A673 (cell line): ENCODE measurements at regions not wholly inside any gene's neighbourhood (a gene's known extent, or its start where the extent isn't known, plus 50 kb on each side); places are given as distances from the start of the nearest gene placed in this dataset.
"Not testable (repeated sequence)": the region's sequence is repeated elsewhere in the genome, so short reads cannot be mapped to it uniquely, and the experiment has no call there.

Source experiments
- BruUV-seq: library from RNA; stranded (reverse); fragments of 400-500 nt; replicated peaks from 2 replicates; lab custom pipeline; 2021; lab: Mats Ljungman, UMichigan
- CTCF ChIA-PET: fragments of 300-600 bp; sonication (Branson Sonifier 250); formaldehyde crosslinking; loops from one replicate; lab custom pipeline; 2022; ENCODE audit warnings: antibody characterized with exemption; lab: Charles Lee
- POLR2A ChIA-PET: fragments of 300-600 bp; sonication (Branson Sonifier 250); formaldehyde crosslinking; loops from one replicate; lab custom pipeline; 2022; ENCODE audit warnings: antibody characterized with exemption; ENCODE audit not compliant: low non-redundant PET; lab: Charles Lee
- DNase-seq: peaks from one replicate; pipeline ENCODE4 v3.0.0-alpha.2; 2015; ENCODE audit warnings: low spot score
- H3K27ac ChIP-seq: fragments of 200-600 bp; sonication (generic); 2 replicates; pipeline ENCODE4 v1.5.1; 2016; ENCODE audit warnings: mixed run types, low read depth, mild to moderate bottlenecking, mixed read lengths, antibody characterized with exemption, low read length; ENCODE audit not compliant: poor library complexity, severe bottlenecking
- H3K27me3 ChIP-seq: fragments of 200-600 bp; sonication (generic); replicated peaks from 2 replicates; pipeline ENCODE4 v1.6.1; 2017; ENCODE audit warnings: mixed run types, low read depth, mild to moderate bottlenecking, mixed read lengths, antibody characterized with exemption, low read length; ENCODE audit not compliant: insufficient read depth, poor library complexity
- H3K36me3 ChIP-seq: fragments of 200-600 bp; sonication (generic); 2 replicates; pipeline ENCODE4 v1.6.1; 2016; ENCODE audit warnings: mixed run types, mild to moderate bottlenecking, mixed read lengths, antibody characterized with exemption, low read length; ENCODE audit not compliant: insufficient read depth, poor library complexity, severe bottlenecking
- H3K4me1 ChIP-seq: fragments of 200-600 bp; sonication (generic); 2 replicates; pipeline ENCODE4 v1.6.1; 2017; ENCODE audit warnings: mixed run types, mild to moderate bottlenecking, mixed read lengths, antibody characterized with exemption, low read length; ENCODE audit not compliant: insufficient read depth, poor library complexity, severe bottlenecking
- H3K4me3 ChIP-seq: fragments of 200-600 bp; sonication (generic); 2 replicates; pipeline ENCODE4 v1.5.1; 2016; ENCODE audit warnings: low read depth, mixed run types, mild to moderate bottlenecking, mixed read lengths, low read length; ENCODE audit not compliant: poor library complexity, severe bottlenecking
- H3K9me3 ChIP-seq: fragments of 200-600 bp; sonication (generic); 2 replicates; pipeline ENCODE4 v1.6.1; 2016; ENCODE audit warnings: mixed run types, low read depth, mild to moderate bottlenecking, mixed read lengths, antibody characterized with exemption, low read length; ENCODE audit not compliant: poor library complexity, severe bottlenecking
- CTCF ChIP-seq: fragments of 300-800, 200-600 bp; sonication (generic); conservative IDR thresholded peaks from 2 replicates; pipeline ENCODE4 v1.5.1; 2017; ENCODE audit warnings: low read depth, mild to moderate bottlenecking, antibody characterized with exemption, low read length, moderate library complexity, mixed read lengths
- EZH2 ChIP-seq: fragments of 200-600 bp; sonication (generic); IDR thresholded peaks from 2 replicates; pipeline ENCODE4 v1.6.1; 2017; ENCODE audit warnings: borderline replicate concordance, low read depth, mild to moderate bottlenecking, mixed read lengths, antibody characterized with exemption, low read length; ENCODE audit not compliant: poor library complexity, severe bottlenecking
- intact Hi-C: fragments of 100-400 bp; cut with micrococcal nuclease; formaldehyde crosslinking; loops from one replicate; pipeline ENCODE4 v1.10.0; 2022; ENCODE audit not compliant: unreplicated experiment

GRCh38 chr5:108560166-108560565 is 178.3 kb upstream of the FBXL17 start:
- no peaks in the 10 kb centered on the region for H3K36me3 ChIP-seq
- no peak overlapping the region for H3K4me3 ChIP-seq
- H3K4me1 ChIP-seq: no peaks in the 10 kb centered on the region
- no peaks in the 10 kb centered on the region for H3K9me3 ChIP-seq
- ChIA-PET POLR2A (no interaction called here), CTCF (no interaction called here)
- TF ChIP-seq EZH2: no peak
- TF ChIP-seq CTCF: no peak
- intact Hi-C loops: no loop called here
- no peak overlapping the region for H3K27ac ChIP-seq
- H3K27me3 ChIP-seq: no peaks in the 10 kb centered on the region
- BruUV-seq: no TSS peak
- no peak for DNase-seq

GRCh38 chr5:108558840-108559239 is 176.9 kb upstream of the FBXL17 start:
- BruUV-seq, intact Hi-C loops, H3K4me3 ChIP-seq: not testable (repeated sequence)

DNA sequence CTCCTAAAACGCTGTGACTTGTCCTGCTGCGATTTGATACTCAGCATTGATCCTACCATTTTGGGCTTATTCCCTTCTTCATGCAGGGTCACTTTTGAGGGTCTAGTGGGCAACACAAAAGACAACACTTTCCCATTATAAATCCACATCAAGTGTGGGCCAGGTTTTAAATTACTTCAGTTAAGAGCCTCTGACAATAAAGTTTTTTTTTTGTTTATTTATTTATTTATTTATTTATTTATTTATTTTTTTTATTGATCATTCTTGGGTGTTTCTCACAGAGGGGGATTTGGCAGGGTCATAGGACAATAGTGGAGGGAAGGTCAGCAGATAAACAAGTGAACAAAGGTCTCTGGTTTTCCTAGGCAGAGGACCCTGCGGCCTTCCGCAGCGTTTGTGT is 176.2 kb upstream of the FBXL17 start:
- POLR2A ChIA-PET, H3K4me3 ChIP-seq, intact Hi-C loops, H3K9me3 ChIP-seq, CTCF ChIA-PET, H3K27me3 ChIP-seq, H3K4me1 ChIP-seq, H3K36me3 ChIP-seq, H3K27ac ChIP-seq, BruUV-seq, DNase-seq: not testable (repeated sequence)

More at GRCh38 chr5:108558840-108559239, 176.9 kb upstream of the FBXL17 start:
- POLR2A ChIA-PET, H3K27ac ChIP-seq, DNase-seq, H3K4me1 ChIP-seq, H3K36me3 ChIP-seq, CTCF ChIA-PET, H3K9me3 ChIP-seq, H3K27me3 ChIP-seq: not testable (repeated sequence)

DNA sequence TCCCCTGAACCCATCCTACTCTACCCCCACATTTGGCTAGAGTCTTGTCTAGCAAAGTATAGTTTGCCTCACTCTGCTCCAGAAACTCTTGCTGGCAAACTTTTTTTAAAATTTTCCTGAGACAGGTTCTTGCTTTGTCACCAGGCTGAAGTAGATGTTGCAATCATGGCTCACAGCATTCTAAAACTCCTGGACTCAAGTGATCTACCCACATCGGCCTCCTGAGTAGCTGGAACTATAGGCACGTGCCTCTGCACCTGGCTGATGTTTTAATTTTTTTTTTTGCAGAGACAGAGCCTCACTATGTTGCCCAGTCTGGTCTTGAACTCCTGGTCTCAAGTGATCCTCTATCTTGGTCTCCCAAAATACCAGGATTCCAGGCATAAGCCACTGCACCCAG is 175.8 kb upstream of the FBXL17 start:
- Histone ChIP-seq H3K4me1 (no peaks in the 10 kb centered on the region), H3K4me3 (no peak overlapping the region), H3K36me3 (no peaks in the 10 kb centered on the region), H3K27ac (no peak overlapping the region), H3K27me3 (no peaks in the 10 kb centered on the region), H3K9me3 (no peaks in the 10 kb centered on the region)
- BruUV-seq: no TSS peak
- ChIA-PET CTCF (no interaction called here), POLR2A (no interaction called here)
- DNase-seq: no peak
- TF ChIP-seq EZH2: no peak
- no peak for TF ChIP-seq CTCF
- intact Hi-C loops: no loop called here
